ENCODE measurements at regions not wholly inside any gene's neighbourhood (a gene's known extent, or its start where the extent isn't known, plus 50 kb on each side); places are given as distances from the start of the nearest gene placed in this dataset.

GRCh38 chr6:74510878-74511277, 695.0 kb downstream of the COL12A1 start (continued):
- TF ChIP-seq ZBTB49 (CRISPR knock-in tag; IDR thresholded peaks at IDR 0.05; ENCODE audit: borderline replicate concordance), result no peak

GRCh38 chr6:74507649-74508048, 698.2 kb downstream of the COL12A1 start:
- Histone ChIP-seq H3K79me2 (ENCODE audit: insufficient read depth, low read length) (no peaks in the 10 kb centered on the region), H3K27ac (ENCODE audit: extremely low read length, insufficient read depth, low read length) (no peak overlapping the region), H3K27me3 (ENCODE audit: control insufficient read depth in 1 of 2, insufficient read depth in 2 of 2, low read length in 2 of 2) (no peaks in the 10 kb centered on the region), H3K4me1 (ENCODE audit: insufficient read depth, low read length) (no peaks in the 10 kb centered on the region), H3K4me2 (ENCODE audit: low read depth, low read length) (no peak overlapping the region), H4K20me1 (ENCODE audit: insufficient read depth, low read length) (no peaks in the 10 kb centered on the region), H3K9me3 (ENCODE audit: low read length) (peaks cover 26% of the 10 kb centered on the region), H3K4me3 (replicated peaks in 1 of 3; ENCODE audit: insufficient read depth in 1 of 3, low read depth in 2 of 3, low read length in 3 of 3) (no peak overlapping the region), H3K36me3 (replicated peaks in 1 of 2; ENCODE audit: control insufficient read depth in 1 of 2, insufficient read depth in 2 of 2, low read length in 2 of 2) (no peaks in the 10 kb centered on the region), H2AFZ (ENCODE audit: low read length) (no peak overlapping the region), H3K9ac (ENCODE audit: insufficient read depth, low read depth, low read length) (no peak overlapping the region)
- ATAC-seq, result no peak
- no peak for DNase-seq (ENCODE audit: low spot score)
- BruUV-seq (replicated peaks), result no TSS peak
- intact Hi-C loops (cut with micrococcal nuclease; ENCODE audit: unreplicated experiment), result no loop called here
- ChIA-PET POLR2A (no interaction called here), CTCF (ENCODE audit: low intra/inter-chr PET ratio, low total read pairs) (no interaction called here)
- WGBS (ENCODE audit: low lambda C conversion rate), result 0% methylated on average over 1 of the region's 1 CpG
- no peak for FAIRE-seq
- in situ Hi-C loops (cut with HindIII; ENCODE audit: extremely low pct_ligation_motif_present, low pct_unique_long_range_greater_than_20kb), result no loop called here
- TF ChIP-seq FOXP4 (CRISPR knock-in tag; IDR thresholded peaks at IDR 0.05), result no peak
- no peak for TF ChIP-seq NR2F2 (IDR thresholded peaks at IDR 0.05; ENCODE audit: borderline replicate concordance, low read depth)
- no peak for TF ChIP-seq ZNF614 (CRISPR knock-in tag; IDR thresholded peaks at IDR 0.05; ENCODE audit: borderline replicate concordance)
- no peak for TF ChIP-seq SALL1 (CRISPR knock-in tag; IDR thresholded peaks at IDR 0.05)
- no peak for TF ChIP-seq E2F5 (CRISPR knock-in tag; conservative IDR thresholded peaks at IDR 0.05)
- TF ChIP-seq KLF9 (CRISPR knock-in tag; IDR thresholded peaks at IDR 0.05; ENCODE audit: low read depth), result no peak
- no peak for TF ChIP-seq MTERF4 (CRISPR knock-in tag; IDR thresholded peaks at IDR 0.05)
- no peak for TF ChIP-seq ZNF337 (CRISPR knock-in tag; IDR thresholded peaks at IDR 0.05; ENCODE audit: borderline replicate concordance, low read depth)
- TF ChIP-seq ZNF142 (CRISPR knock-in tag; IDR thresholded peaks at IDR 0.05), result no peak
- TF ChIP-seq NAIF1 (CRISPR knock-in tag; IDR thresholded peaks at IDR 0.05; ENCODE audit: borderline replicate concordance), result no peak

Data from HepG2 (cell line).